Mesendoderm (in vitro differentiated cells): ENCODE measurements at regions not wholly inside any gene's neighbourhood (a gene's known extent, or its start where the extent isn't known, plus 50 kb on each side); places are given as distances from the start of the nearest gene placed in this dataset.

ENCODE experiments used
- DNase-seq: peaks from one replicate; pipeline ENCODE4 v3.0.0; 2013
- H2AK5ac ChIP-seq: 2 replicates; pipeline ENCODE4 v1.6.1; 2013; ENCODE audit warnings: low read length, inconsistent platforms
- H2BK120ac ChIP-seq: 2 replicates; pipeline ENCODE4 v1.6.1; 2013; ENCODE audit warnings: low read depth, mild to moderate bottlenecking, low read length, moderate library complexity, mixed read lengths
- H2BK15ac ChIP-seq: replicated peaks from 2 replicates; pipeline ENCODE4 v1.6.1; 2013; ENCODE audit warnings: low read depth, mild to moderate bottlenecking, moderate library complexity
- H2BK5ac ChIP-seq: 2 replicates; pipeline ENCODE4 v1.6.1; 2013; ENCODE audit warnings: low read length, inconsistent platforms
- H3K18ac ChIP-seq: 2 replicates; pipeline ENCODE4 v1.6.1; 2013; ENCODE audit warnings: mild to moderate bottlenecking, low read length, mixed read lengths
- H3K23ac ChIP-seq: one replicate; pipeline ENCODE4 v1.6.1; 2013; ENCODE audit warnings: low read length
- H3K27ac ChIP-seq: 2 replicates; pipeline ENCODE4 v1.5.1; 2013; ENCODE audit warnings: low read depth, mild to moderate bottlenecking, inconsistent platforms, low read length, moderate library complexity
- H3K27me3 ChIP-seq: 2 replicates; pipeline ENCODE4 v1.6.1; 2013; ENCODE audit warnings: low read length, control low read depth, mild to moderate bottlenecking, inconsistent platforms; ENCODE audit not compliant: insufficient read depth, poor library complexity
- H3K36me3 ChIP-seq: 2 replicates; pipeline ENCODE4 v1.6.1; 2013; ENCODE audit warnings: low read length, inconsistent platforms; ENCODE audit not compliant: control insufficient read depth, insufficient read depth
- H3K4ac ChIP-seq: one replicate; pipeline ENCODE4 v1.6.1; 2013; ENCODE audit warnings: low read depth, mild to moderate bottlenecking, low read length, moderate library complexity
- H3K4me1 ChIP-seq: 2 replicates; pipeline ENCODE4 v1.6.1; 2013; ENCODE audit warnings: low read depth, low read length, inconsistent platforms; ENCODE audit not compliant: control insufficient read depth
- H3K4me2 ChIP-seq: 2 replicates; pipeline ENCODE4 v1.6.1; 2013; ENCODE audit warnings: low read length
- H3K4me3 ChIP-seq: 2 replicates; pipeline ENCODE4 v1.5.1; 2013; ENCODE audit warnings: mild to moderate bottlenecking, low read length
- H3K56ac ChIP-seq: one replicate; pipeline ENCODE4 v1.6.1; 2013; ENCODE audit warnings: low read length
- H3K79me1 ChIP-seq: 2 replicates; pipeline ENCODE4 v1.6.1; 2013; ENCODE audit warnings: low read length, inconsistent platforms
- H3K79me2 ChIP-seq: 2 replicates; pipeline ENCODE4 v1.6.1; 2013; ENCODE audit warnings: mild to moderate bottlenecking, low read length; ENCODE audit not compliant: control insufficient read depth, insufficient read depth
- H3K9ac ChIP-seq: 2 replicates; pipeline ENCODE4 v1.6.1; 2013; ENCODE audit warnings: low read length, inconsistent platforms
- H4K5ac ChIP-seq: one replicate; pipeline ENCODE4 v1.6.1; 2013; ENCODE audit warnings: low read length
- H4K8ac ChIP-seq: one replicate; pipeline ENCODE4 v1.6.1; 2013; ENCODE audit warnings: low read depth, mild to moderate bottlenecking, control low read depth, low read length, moderate library complexity
- WGBS: extraction: QIAGEN DNeasy Blood & Tissue Kit; methylation state at CpG from one replicate; pipeline ENCODE4 v1.1.7; 2013; ENCODE audit warnings: low lambda C conversion rate, missing lambda C conversion rate; ENCODE audit not compliant: insufficient coverage; ENCODE audit errors: extremely low coverage; 5-methylcytosine and 5-hydroxymethylcytosine counted together

DNA sequence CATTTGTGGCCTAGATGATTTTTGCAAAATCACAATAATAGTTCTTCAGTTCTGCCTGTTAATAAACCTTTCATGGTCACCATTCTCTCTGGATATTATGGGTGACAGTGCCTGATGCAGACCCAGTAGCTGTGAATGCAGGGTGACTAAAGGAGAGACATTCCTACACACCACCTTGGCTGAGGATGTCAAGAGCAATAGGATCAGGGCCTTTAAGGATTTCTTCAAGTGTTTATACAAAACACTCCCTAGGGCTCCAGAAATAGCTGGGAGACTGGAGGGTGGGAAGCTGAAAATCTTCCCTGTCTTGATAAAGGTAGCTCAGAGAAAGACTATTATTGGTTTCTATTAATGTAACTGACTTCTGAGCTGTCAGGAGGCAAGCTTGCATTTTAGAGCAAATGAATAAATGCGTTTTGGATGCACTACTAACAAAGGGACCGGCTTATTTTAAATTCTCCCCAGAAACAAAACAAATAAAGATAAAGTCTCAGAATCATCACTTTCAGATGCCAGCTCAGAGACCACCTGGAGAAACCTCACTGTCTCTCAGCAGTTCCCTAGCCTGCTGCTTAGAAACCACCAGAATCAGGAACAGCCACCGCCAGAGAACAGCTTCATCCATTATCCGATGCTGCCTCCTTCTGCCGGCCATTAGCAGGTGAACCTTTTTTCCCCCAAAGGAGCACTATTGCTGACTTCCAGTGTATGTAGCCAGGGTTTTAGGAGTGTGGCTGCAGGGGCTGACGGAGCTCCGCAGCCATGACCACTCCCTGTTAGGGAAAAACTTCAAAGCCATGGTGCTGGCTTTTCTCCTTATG, 171.4 kb upstream of the DYNLRB2 start:
- Histone ChIP-seq H3K4me1 (no peaks in the 10 kb centered on the region), H3K79me1 (no peaks in the 10 kb centered on the region), H3K79me2 (no peaks in the 10 kb centered on the region), H3K27me3 (no peaks in the 10 kb centered on the region), H2BK120ac (no peak overlapping the region), H4K8ac (no peak overlapping the region), H3K4me3 (no peak overlapping the region), H3K4me2 (no peak overlapping the region), H2AK5ac (no peak overlapping the region), H4K5ac (no peak overlapping the region), H3K23ac (no peak overlapping the region), H3K36me3 (no peaks in the 10 kb centered on the region), H2BK15ac (no peak overlapping the region), H3K56ac (no peak overlapping the region), H3K4ac (no peak overlapping the region), H3K18ac (no peak overlapping the region), H2BK5ac (no peak overlapping the region), H3K9ac (no peak overlapping the region), H3K27ac (no peak overlapping the region)
- DNase-seq = peak; percentile 80
- WGBS = no CpG with 5 or more reads among the region's 7 CpGs

DNA sequence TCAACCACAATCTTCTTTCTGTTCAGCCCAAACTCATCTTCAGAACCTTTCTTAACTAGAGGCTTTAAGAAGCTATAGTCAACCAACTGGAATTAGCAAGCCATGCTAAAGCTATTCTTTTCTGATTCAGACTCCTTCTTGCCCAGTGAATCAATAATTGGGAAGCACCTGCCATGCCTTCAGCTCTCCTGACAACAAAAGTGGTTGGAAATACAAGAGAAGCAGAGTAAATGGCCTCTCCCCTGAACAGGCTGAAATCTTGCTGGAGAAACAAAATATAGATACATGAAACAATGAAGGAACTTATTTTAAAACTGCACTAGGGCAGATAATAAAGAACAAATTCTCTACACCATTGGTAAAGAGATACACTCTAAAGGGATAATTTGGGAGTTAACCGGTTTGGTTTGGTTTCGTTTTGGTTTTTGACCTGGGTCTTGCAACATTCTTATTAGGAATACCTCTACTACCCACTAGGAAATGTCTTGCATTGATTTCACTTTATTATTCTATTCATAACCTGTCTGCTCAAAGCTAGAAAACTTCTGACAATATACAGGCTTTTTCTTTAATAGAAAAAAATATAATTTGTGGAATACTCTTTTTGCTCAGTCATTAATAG, 173.6 kb upstream of the DYNLRB2 start:
- no peak overlapping the region for H4K8ac ChIP-seq
- no peak overlapping the region for H3K27ac ChIP-seq
- no peak overlapping the region for H3K4me3 ChIP-seq
- no peak overlapping the region for H3K9ac ChIP-seq
- no peak overlapping the region for H3K56ac ChIP-seq
- no peaks in the 10 kb centered on the region for H3K79me1 ChIP-seq
- no peak overlapping the region for H4K5ac ChIP-seq
- no peak overlapping the region for H2BK5ac ChIP-seq
- H2BK15ac ChIP-seq = no peak overlapping the region
- H3K4me2 ChIP-seq = no peak overlapping the region
- WGBS = no CpG with 5 or more reads among the region's 2 CpGs
- no peaks in the 10 kb centered on the region for H3K36me3 ChIP-seq
- no peak overlapping the region for H3K23ac ChIP-seq
- H3K4ac ChIP-seq = no peak overlapping the region
- no peaks in the 10 kb centered on the region for H3K79me2 ChIP-seq
- no peak overlapping the region for H2BK120ac ChIP-seq
- no peak overlapping the region for H2AK5ac ChIP-seq
- no peak overlapping the region for H3K18ac ChIP-seq
- H3K4me1 ChIP-seq = no peaks in the 10 kb centered on the region
- no peaks in the 10 kb centered on the region for H3K27me3 ChIP-seq
- no peak for DNase-seq

DNA sequence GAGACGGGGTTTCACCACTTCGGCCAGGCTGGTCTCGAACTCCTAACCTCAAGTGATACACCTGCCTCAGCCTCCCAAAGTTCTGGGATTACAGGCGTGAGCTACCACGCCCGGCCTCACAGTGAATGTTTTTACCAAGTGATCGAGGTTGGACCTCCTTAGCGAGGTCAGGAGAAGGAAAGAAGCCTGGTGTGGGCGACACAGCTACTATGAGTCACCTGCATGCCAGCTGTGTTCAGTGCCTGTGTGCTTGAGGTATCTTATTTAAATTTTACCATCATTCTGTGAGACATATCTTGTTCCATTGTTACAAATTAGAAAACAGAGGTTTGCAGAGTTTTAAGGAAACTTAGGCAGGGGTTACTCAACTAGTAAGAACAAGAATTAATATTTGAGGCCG, 174.8 kb upstream of the DYNLRB2 start:
- Histone ChIP-seq H3K4me2 (no peak overlapping the region), H2BK5ac (no peak overlapping the region), H3K4ac (no peak overlapping the region), H2BK15ac (no peak overlapping the region), H3K56ac (no peak overlapping the region), H3K23ac (no peak overlapping the region), H3K4me3 (no peak overlapping the region), H3K27ac (no peak overlapping the region), H2AK5ac (no peak overlapping the region), H2BK120ac (no peak overlapping the region), H4K5ac (no peak overlapping the region), H4K8ac (no peak overlapping the region), H3K79me1 (no peaks in the 10 kb centered on the region), H3K9ac (no peak overlapping the region), H3K18ac (no peak overlapping the region), H3K27me3 (no peaks in the 10 kb centered on the region), H3K79me2 (no peaks in the 10 kb centered on the region), H3K36me3 (no peaks in the 10 kb centered on the region), H3K4me1 (no peaks in the 10 kb centered on the region)
- DNase-seq = no peak
- WGBS = no CpG with 5 or more reads among the region's 10 CpGs

DNA sequence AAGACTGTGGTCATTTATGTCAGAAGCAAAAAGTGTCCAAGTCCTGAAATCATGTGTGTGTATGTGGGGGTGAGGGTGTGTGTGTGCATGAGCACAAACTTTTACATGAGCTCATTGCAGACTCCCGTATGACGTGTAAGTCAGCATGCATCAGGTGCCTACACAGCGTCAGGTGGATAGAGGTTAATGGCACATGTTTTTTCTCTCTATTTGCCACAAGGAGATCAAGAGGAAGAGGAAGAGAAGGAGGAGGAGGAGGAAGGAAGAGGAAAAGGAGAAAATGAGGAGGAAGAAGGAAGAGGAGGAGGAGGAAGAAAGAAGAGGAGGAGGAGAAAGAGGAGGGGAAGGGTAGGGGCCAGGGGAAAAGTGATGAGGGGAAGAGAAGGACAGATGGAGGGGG, 178.0 kb upstream of the DYNLRB2 start:
- Histone ChIP-seq H4K8ac (no peak overlapping the region), H3K27me3 (no peaks in the 10 kb centered on the region), H3K9ac (no peak overlapping the region), H3K36me3 (no peaks in the 10 kb centered on the region), H3K4me1 (no peaks in the 10 kb centered on the region), H3K18ac (no peak overlapping the region), H3K79me1 (no peaks in the 10 kb centered on the region), H3K27ac (no peak overlapping the region), H3K56ac (no peak overlapping the region), H3K4me2 (no peak overlapping the region), H2AK5ac (no peak overlapping the region), H3K23ac (no peak overlapping the region), H2BK5ac (no peak overlapping the region), H3K4ac (no peak overlapping the region), H4K5ac (no peak overlapping the region), H2BK15ac (no peak overlapping the region), H3K79me2 (no peaks in the 10 kb centered on the region), H3K4me3 (no peak overlapping the region), H2BK120ac (no peak overlapping the region)
- WGBS = no CpG with 5 or more reads among the region's 3 CpGs
- DNase-seq = no peak

DNA sequence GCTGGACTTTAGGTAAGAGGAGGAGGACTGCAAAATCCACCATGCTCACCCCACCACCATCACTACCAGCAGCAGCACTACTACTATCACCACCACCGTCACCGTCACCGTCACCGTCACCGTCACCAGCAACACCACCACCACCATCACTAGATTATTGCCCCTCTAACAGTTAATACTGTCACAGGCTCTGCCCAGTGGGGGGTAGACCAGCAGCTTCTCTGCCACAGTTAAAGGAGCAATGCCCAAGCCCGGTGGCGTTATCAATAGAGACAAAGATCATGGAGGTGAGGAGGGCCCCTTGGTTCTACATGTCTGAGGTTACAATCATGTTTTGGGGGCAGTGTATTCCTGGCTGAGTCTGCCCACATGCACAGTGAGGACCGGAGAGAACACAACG, 184.4 kb upstream of the DYNLRB2 start:
- Histone ChIP-seq H3K27ac (no peak overlapping the region), H2BK15ac (no peak overlapping the region), H3K27me3 (no peaks in the 10 kb centered on the region), H4K8ac (no peak overlapping the region), H3K18ac (no peak overlapping the region), H3K4me3 (no peak overlapping the region), H3K79me1 (no peaks in the 10 kb centered on the region), H3K9ac (no peak overlapping the region), H2BK120ac (no peak overlapping the region), H3K4ac (no peak overlapping the region), H2BK5ac (no peak overlapping the region), H2AK5ac (no peak overlapping the region), H4K5ac (no peak overlapping the region), H3K36me3 (no peaks in the 10 kb centered on the region), H3K4me1 (no peaks in the 10 kb centered on the region), H3K56ac (no peak overlapping the region), H3K23ac (no peak overlapping the region), H3K4me2 (no peak overlapping the region), H3K79me2 (no peaks in the 10 kb centered on the region)
- DNase-seq = no peak
- WGBS = no CpG with 5 or more reads among the region's 9 CpGs
